ENCODE measurements at regions not wholly inside any gene's neighbourhood (a gene's known extent, or its start where the extent isn't known, plus 50 kb on each side); places are given as distances from the start of the nearest gene placed in this dataset.

GRCh38 chr2:22970284-22970975, 414.5 kb upstream of the KLHL29 start:
- no peak for TF ChIP-seq ZFX (IDR thresholded peaks at IDR 0.05)
- TF ChIP-seq ELF1 (IDR thresholded peaks at IDR 0.05; ENCODE audit: borderline replicate concordance, low read depth), result no peak
- TF ChIP-seq POLR2AphosphoS5 (IDR thresholded peaks at IDR 0.05; ENCODE audit: low read depth, low read length), result no peak
- TF ChIP-seq CEBPB (IDR thresholded peaks at IDR 0.05; ENCODE audit: low read depth), result no peak
- no peak for TF ChIP-seq POLR2A (IDR thresholded peaks at IDR 0.05; ENCODE audit: borderline replicate concordance, extremely low read depth, insufficient read depth, insufficient read length)
- TF ChIP-seq SIN3A (IDR thresholded peaks at IDR 0.05; ENCODE audit: low read depth), result no peak
- TF ChIP-seq, protein P1, sequence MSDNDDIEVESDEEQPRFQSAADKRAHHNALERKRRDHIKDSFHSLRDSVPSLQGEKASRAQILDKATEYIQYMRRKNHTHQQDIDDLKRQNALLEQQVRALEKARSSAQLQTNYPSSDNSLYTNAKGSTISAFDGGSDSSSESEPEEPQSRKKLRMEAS (IDR thresholded peaks at IDR 0.05), result no peak
- TF ChIP-seq ZNF274 (IDR thresholded peaks at IDR 0.05; ENCODE audit: low read depth, low read length), result no peak
- no peak for TF ChIP-seq EZH2 (IDR thresholded peaks at IDR 0.05)
- no peak for TF ChIP-seq ZBTB33 (IDR thresholded peaks at IDR 0.05; ENCODE audit: extremely low read depth, insufficient replicate concordance, low read length)
- TF ChIP-seq FOSL1 (IDR thresholded peaks at IDR 0.05; ENCODE audit: low read depth), result no peak
- TF ChIP-seq JUND (IDR thresholded peaks at IDR 0.05), result no peak
- TF ChIP-seq, protein P2, sequence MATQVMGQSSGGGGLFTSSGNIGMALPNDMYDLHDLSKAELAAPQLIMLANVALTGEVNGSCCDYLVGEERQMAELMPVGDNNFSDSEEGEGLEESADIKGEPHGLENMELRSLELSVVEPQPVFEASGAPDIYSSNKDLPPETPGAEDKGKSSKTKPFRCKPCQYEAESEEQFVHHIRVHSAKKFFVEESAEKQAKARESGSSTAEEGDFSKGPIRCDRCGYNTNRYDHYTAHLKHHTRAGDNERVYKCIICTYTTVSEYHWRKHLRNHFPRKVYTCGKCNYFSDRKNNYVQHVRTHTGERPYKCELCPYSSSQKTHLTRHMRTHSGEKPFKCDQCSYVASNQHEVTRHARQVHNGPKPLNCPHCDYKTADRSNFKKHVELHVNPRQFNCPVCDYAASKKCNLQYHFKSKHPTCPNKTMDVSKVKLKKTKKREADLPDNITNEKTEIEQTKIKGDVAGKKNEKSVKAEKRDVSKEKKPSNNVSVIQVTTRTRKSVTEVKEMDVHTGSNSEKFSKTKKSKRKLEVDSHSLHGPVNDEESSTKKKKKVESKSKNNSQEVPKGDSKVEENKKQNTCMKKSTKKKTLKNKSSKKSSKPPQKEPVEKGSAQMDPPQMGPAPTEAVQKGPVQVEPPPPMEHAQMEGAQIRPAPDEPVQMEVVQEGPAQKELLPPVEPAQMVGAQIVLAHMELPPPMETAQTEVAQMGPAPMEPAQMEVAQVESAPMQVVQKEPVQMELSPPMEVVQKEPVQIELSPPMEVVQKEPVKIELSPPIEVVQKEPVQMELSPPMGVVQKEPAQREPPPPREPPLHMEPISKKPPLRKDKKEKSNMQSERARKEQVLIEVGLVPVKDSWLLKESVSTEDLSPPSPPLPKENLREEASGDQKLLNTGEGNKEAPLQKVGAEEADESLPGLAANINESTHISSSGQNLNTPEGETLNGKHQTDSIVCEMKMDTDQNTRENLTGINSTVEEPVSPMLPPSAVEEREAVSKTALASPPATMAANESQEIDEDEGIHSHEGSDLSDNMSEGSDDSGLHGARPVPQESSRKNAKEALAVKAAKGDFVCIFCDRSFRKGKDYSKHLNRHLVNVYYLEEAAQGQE (IDR thresholded peaks at IDR 0.05; ENCODE audit: low read depth), result no peak
- BruUV-seq (replicated peaks), result no TSS peak
- Histone ChIP-seq H3K9ac (ENCODE audit: low read length) (no peak overlapping the region), H3K4me1 (ENCODE audit: control insufficient read depth in 1 of 2, insufficient read depth in 2 of 2, low read length in 2 of 2) (no peaks in the 10 kb centered on the region), H2AFZ (ENCODE audit: low read depth, low read length, poor library complexity, severe bottlenecking) (no peak overlapping the region), H3K9me2 (ENCODE audit: insufficient read depth) (no peaks in the 10 kb centered on the region), H3K9me3 (ENCODE audit: control insufficient read depth in 1 of 2, insufficient read depth in 1 of 2, low read depth in 1 of 2, low read length in 2 of 2) (no peaks in the 10 kb centered on the region), H3K27me3 (ENCODE audit: insufficient read depth, low read length) (no peaks in the 10 kb centered on the region), H3K4me2 (ENCODE audit: low read length) (no peak overlapping the region), H3K27ac (ENCODE audit: low read depth, low read length) (no peak overlapping the region), H3K4me3 (replicated peaks in 1 of 2; ENCODE audit: low read depth in 1 of 2, low read length in 2 of 2) (no peak overlapping the region), H3K36me3 (ENCODE audit: control insufficient read depth in 1 of 2, insufficient read depth in 2 of 2, low read length in 2 of 2) (no peaks in the 10 kb centered on the region), H3K79me2 (ENCODE audit: insufficient read depth, low read length) (no peaks in the 10 kb centered on the region), H4K20me1 (ENCODE audit: insufficient read depth) (no peaks in the 10 kb centered on the region)
- intact Hi-C loops (cut with micrococcal nuclease), result no loop called here
- RAD21 ChIA-PET (ENCODE audit: low non-redundant PET in 1 of 2, low total read pairs in 2 of 2, uncharacterized antibody in 2 of 2, unreplicated experiment in 2 of 2), result no interaction called here
- POLR2A ChIA-PET, result no interaction called here
- CTCF ChIA-PET, result no interaction called here
- ATAC-seq, result no peak
- DNase-seq (ENCODE audit: low read depth, low spot score), result no peak
